ENCODE measurements at regions not wholly inside any gene's neighbourhood (a gene's known extent, or its start where the extent isn't known, plus 50 kb on each side); places are given as distances from the start of the nearest gene placed in this dataset.

DNA sequence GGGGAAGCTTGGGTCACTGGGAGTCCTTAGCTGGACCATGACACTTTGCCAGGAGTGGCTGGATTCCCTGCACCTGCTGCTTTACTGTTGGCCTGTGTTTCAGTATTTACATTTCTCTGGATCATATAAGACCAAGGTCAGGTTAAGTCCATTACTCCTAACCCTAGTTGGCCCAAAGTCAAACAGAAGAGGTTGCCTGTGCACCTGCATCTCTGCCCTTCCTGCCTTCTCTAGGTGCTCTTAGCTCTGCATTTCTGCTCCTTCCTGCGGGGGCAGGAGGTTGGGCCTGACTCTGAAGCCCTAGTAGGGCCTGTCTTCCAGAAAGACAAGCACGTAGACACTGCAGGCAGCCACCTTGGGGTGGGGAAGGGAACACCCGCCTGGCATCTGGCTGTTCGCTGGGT is 124.3 kb downstream of the RPLP1 start:
- no peak for DNase-seq (ENCODE audit: low read depth)

DNA sequence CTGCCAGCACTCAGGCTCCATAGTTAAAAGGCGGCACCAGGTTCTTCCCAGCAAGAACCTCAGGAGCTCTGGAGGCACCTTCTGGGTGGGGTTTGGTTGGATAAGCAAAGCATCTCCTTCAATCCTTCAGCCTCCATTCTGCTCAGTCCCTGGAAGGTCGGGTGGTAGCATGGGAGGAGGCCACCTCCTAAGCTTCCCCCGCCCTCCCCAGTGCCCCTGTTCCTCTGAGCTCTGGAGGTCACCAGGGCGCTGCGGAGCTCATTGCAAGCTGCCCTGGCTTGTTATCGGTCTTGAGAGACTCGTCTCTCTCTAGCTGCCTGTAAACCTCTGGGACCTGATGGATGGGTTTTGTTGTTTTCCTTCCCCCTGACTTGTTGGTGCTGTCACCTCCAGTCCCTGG is 124.8 kb downstream of the RPLP1 start:
- no peak for DNase-seq (ENCODE audit: low read depth)

DNA sequence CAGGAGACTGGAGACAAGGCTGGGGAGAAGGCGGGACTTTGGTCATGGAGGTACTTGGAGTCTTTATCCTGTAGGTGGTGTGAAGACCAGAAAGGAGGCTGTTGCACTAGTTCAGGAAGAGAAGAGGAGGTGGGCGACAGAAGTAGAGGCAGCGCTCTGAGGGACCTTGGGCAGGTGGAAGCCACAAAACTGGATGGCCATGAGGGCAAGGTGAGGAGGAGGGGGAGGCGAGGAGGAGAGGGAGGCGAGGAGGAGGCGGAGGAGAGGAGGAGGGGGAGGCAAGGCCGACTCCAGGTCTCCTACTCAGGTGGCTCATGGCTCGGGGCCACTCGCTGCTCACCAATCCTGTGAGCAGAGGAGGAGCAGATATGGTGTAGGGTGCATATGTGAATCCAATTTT is 125.6 kb downstream of the RPLP1 start:
- DNase-seq (ENCODE audit: low read depth): no peak

DNA sequence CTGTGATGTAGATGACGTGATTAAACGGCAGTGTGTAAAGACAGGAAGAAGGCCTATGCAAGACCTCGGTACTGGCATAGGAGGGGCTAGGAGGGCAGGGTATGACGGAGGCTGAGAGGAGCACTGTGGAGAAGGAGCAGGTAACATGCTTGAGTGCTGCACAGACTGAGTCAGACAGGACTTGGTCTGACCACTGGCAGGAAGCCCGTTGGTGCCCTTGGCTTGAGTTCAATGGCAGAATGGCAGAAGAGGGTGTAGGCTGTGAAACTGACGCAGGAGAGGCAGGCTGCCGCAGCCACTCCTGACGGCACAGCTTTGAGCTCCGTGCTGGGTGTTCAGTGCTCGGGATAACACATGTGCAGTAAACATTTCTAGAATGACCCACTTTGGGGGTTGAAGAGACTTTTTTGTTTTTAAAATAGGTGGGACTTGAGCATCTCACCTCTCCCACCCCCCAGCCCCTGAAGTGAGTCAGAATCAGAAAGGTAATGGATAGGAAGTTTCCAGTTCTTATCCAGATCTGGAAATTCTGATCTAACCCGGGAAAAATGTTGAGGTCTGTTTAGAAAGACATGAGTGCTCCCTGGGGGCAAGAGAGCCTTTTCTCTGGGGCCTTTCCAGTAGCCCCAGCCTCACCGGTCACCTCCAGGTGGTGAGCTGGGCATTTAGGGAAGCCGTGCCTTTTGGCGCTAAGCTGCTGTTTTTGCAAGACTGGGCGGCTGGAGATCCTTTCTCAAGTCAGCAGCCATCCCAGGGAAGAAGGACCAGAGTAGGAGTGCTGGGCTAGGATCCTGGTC is 126.4 kb downstream of the RPLP1 start:
- no peak for DNase-seq (ENCODE audit: low read depth)

DNA sequence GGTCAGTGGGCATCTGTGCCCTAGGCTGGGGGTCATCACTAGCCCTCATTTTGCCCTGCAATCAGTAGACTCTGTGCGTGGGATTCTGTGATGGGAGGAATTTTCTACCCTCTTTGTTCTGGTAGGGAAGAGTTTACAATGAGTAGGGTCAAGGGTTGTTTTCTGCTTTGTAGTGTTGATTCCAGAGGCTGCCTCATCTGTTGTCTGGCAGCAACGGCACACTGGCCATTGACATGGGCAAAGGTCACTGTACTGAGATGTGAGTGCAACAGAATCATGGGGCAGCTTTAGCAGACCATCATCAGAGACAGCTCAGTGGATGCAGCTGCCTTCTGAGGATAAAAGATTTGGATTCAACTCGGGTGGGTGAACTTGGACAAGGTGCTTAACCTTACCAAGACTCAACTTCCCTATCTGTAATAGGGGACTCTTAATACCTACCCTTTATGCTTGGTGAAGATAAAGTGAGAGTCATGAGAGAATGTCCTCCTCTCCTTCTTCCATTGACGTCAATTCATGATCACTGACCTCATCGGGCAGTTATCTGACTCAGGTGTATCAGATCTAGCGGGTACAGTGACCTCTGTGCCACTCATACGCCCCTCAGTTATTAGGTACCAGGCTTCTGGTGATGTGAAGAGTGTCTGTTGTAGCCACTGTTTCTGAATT is 127.5 kb downstream of the RPLP1 start:
- DNase-seq (ENCODE audit: low read depth): no peak

DNA sequence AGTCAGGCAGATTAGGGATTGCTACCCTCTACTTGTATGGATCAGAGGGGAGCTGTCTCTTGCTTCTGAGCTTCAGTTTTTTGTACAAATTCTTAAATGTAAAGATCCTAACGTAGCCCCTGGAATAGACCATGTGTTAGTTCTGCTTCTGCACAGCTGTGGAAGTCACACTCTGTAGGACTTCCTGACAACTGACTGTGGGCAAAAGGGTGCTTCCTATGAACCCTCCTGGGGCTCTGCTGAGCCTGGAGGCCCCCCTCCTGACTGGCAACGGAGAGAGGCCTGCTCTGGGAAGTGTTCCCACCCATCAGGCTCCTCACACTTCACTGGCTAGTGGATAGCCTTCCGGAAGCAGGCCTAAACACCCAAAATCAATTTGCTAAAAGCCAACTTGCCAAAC is 131.0 kb downstream of the RPLP1 start:
- DNase-seq (ENCODE audit: low read depth): no peak

DNA sequence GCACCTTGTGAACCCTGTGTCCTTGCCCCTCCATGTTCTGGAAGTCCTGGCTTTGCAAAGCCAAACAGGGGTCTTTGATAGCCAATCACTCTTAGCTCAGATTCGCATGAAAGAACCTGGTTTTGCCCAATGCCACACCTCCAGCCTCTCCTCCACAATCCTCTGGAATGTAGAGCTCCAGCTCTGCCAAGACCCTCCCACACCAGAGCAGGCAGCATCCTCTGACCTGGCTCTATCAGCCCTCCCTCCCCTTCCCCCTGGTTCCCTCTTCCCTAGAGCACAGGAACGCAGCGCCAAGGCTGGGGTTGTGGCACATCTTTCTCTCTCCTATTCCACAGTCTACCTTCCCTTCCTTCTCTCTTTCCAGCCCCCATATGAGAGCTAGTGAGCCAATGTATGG is 133.3 kb downstream of the RPLP1 start:
- no peak for DNase-seq (ENCODE audit: low read depth)

DNA sequence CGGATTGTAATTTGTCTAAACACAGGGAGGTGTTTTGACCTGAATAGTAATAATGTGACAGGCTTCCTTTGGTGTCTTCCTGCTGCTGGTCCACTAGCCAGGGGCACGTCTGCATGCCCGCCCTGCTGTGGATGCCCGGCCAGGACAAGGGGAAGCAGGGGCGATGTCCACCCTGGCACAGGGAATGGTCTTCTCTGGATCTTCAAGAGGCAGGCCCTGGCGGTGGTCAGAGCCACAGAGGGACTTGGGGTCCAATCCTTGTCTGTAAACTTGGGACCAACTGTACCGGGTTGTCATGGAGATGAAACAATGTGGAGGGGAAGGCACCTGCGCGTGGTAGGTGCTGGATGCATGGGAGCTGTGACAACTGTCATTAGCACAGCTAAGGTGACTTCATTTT is 134.1 kb downstream of the RPLP1 start:
- no peak for DNase-seq (ENCODE audit: low read depth)

DNA sequence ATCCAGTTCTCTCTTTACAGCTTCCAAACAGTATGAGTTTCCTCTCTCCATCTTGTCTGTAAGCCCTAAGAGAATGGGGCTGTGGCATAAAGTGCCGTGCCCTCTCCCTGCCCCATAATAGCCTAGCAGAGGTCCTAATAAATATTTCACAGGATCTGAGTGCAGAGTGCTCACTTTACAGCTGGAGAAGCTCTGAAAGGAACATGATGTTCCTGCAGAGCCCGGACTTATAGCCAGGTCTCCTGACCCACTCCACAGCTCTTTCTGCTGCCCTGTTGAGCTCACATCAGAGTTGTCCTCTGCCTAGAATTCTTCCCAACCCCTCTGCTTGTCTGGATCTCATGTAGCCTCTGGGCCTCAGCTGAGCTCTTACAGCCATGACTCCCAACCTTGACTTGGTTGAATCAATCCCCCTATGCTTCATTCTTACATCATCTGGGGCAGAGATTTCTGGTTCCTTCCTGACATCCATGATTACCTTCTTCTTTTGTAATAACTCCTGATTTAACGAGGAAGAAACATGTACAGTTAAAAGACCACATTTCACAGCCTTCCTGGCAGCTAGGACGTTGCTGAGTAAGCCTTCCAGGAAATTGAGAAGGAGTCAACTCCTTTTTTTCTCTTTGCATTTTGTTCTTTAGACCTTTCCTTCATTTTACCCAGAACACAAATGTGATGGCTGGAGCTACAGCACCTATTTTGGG is 135.3 kb downstream of the RPLP1 start:
- no peak for DNase-seq (ENCODE audit: low read depth)

DNA sequence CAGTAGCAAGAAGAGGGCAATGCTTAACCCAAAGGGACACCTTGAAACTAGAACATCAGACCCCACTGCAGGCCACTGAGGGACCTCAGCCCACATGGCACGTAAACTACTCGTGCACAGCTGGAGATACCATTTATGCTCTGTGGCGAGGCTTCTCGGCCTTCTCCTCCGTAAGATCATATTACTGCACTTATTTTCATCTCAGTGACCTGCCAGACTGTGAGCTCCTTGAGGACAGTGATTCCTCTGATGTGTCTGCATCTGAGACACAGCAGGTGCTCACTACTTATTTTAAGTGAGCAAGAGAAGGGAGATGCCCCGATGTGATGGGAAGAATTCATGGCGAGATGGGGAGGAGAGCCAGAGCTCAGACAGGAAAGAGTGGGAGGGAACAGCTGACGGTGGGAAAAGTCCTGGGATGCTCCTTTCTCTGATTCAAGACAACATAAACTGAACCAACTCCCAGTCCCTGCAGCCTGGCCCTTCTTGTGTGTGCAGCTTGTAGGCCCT is 137.6 kb downstream of the RPLP1 start:
- DNase-seq (ENCODE audit: low read depth): no peak

DNA sequence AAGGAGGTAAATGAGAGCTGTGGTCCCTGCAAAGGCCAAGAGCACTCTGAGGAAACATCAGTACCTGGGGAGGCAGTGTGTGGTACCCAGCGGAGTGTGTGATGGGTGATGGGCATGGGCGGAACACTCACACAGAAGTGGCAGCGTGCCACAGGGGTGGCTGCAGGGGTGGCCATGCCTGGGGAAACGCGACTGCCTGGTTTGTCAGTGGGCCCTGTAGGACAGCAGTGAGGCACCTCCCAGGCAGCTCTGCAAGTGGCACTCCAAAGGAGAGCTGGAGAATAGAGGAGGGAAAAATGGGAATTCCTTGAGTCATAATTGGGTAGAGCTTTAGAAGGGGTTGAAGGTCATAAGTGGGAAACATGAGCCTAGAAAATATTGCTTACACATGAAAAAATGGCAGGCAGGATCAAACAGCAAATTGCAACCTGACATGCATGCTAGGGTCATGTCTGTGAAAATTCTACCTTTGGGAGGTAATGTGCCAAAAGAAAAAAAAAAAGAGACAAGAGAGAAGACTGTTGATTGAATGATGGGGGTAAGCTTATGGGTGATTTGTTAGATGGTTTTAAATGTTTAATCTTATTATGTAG is 138.4 kb downstream of the RPLP1 start:
- DNase-seq (ENCODE audit: low read depth): no peak

DNA sequence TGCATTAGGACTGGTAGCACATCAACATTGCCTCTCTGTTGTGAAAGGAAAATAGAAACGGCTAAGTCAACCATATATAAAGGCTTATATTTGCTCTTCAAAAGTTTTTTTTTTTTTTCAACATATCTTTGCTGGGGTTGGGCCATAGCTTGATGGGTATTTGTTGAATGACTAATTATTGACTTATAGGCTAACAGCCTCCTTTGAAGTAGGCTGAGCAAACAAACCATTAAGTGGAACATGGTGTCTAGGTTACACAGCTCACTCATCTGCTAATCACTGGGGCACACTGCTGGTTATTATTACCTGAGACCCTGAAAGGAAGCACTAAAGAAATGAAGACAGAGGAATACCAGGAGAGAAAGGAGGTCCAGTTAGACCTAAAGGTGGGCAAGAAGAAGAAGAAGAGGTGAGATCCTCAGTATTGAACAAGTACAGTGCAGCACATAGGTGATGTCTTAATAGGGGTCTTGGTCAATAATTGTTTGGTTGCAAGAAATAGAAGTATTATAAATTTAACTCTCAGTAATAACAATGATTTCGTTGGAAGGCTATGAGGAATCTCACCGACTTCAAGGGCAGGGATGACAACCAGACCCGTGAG is 139.4 kb downstream of the RPLP1 start:
- no peak for DNase-seq (ENCODE audit: low read depth)

DNA sequence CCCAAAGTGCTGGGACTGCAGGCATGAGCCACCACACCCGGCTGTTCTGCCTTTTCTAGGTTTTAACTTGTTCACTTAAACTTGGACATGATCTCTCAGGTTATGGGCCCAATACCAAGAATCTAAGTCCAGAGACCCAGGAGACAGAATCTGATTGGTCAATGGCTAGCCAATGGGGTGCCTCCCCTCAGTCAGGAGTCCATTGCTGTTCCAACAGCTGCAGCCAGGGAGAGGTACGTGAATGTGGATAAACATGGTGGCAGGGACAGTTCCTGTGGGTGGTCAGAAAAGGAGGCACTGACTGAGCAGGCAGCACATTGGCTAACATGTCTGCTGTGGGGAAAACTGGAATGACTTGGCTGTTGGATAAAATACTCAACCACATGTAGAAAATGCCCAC is 140.3 kb downstream of the RPLP1 start:
- no peak for DNase-seq (ENCODE audit: low read depth)

DNA sequence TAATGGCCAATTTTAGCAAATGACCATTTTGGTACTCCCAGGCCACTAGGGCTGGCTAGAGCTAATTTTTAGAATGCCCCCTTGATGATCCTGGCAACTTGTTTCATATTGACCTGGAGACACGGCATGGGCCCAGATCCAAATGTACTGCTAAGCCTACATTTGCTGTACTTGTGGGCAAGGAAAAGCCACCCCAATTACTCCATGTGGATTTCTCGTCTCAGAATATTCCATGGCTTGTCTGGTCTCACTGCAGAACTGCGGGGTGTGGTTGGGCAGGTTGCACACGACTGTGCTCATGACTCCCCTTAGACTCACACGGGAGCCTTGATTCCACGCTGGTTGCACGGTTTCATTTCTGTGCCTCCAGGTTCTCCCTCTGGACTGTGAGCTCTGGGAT is 140.9 kb downstream of the RPLP1 start:
- DNase-seq (ENCODE audit: low read depth): no peak

DNA sequence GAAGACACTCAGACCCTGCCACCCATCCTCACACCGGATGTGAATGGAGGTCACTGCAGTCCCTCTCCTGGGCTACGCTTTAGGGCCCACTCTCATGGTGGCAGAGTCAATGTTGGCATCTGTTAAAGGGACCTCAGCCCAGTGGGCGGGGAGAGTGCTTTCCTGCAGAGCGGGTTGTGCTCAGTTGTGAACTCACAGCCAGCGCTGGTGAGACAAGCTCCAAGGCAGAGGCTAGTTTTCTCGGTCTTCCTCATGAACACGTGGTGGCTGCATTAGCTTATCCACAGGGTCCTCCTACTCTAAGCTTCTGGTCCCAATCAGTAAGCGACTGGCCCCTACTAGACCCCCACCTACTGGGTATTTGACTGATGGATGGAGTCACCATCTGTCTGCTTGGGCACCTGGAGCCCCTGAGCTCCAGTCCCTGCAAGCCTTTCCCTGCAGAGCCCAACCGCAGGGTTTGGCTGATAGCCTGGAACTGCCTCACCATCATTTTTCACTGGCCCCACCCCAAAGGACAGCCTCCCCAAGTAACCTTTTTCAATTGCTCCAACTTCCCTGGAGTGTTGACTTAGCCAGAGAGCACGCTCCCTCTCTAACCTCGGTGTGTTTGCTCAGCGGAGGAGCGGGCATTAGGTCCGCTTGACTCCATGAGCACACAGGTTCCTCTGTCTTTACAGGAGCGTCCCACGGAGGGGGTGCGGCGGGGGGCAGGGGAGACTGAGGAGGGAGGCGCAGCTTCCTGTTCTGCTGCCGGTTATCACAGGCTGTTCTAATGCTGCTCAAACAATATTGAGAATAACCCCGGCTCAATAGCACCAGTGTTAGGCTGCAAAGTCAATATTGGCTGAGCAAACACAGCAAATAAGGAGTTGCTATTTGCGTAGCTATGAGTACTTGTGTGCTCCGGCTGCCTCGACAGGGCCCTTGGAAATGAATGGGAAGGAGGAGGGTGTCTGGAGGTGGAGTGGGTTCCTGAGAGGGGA is 141.7 kb downstream of the RPLP1 start:
- no peak for DNase-seq (ENCODE audit: low read depth)

DNA sequence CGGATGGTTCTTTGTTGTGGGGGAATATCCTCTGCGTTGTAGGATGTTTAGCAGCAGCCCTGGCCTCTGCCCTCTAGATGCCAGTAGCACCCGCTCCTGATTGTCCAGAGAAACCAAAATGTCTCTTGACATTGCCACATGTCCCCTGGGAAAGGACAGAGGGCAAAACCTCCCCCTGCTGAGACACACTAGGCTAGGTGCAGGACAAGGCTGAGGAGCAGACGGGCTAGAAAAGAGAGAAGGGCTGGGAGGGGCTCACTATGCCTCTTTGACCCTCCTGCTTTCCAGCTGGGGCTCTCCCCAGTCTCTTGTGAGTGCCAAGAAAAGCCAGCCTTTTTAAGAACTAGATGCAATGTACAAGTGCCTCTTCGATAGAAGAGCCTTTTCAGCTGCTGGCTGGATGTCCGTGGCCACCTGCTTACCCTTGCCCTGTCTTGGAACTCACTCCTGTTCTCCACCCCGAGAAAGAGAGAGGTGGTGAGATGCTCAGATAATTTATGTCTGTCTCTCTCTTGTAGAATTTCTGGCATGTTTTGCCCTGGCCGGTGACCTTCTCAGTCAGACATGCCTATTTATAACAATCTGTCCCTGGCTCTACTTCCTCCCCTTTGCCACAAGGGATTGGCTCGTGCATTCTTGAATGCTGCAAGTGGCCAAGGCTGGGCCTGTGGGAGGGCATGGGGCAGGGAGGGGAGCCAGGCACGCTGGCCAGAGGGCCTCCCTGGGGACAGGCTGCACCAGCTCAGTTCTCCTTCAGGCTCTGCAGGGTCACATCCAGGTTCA is 142.6 kb downstream of the RPLP1 start:
- DNase-seq (ENCODE audit: low read depth): no peak

DNA sequence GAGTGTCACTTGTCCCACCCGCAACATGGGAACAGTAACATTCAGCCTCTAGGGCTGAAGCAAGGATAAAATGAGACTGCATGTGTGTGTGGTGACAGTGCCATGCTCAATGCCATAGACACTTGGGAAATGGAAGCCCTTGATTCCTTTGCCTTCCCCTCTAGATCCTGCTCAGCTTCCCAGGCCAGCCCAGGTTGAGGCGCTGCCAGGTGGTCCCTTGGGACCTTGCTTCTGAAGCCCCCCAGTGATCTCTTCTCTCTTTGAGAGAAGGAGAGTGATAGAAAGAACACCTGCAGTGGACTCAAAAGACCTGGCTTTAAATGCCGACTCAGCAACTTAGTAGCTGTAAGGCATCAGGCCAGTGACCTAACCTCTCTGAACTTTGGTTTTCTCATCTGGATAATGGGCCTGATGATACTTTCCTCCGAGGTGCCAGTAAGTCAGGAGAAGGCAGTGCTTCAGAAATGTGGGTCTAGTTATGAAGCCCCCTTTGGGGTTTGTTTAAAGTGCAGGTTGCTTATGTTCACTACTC is 144.5 kb downstream of the RPLP1 start:
- no peak for DNase-seq (ENCODE audit: low read depth)

DNA sequence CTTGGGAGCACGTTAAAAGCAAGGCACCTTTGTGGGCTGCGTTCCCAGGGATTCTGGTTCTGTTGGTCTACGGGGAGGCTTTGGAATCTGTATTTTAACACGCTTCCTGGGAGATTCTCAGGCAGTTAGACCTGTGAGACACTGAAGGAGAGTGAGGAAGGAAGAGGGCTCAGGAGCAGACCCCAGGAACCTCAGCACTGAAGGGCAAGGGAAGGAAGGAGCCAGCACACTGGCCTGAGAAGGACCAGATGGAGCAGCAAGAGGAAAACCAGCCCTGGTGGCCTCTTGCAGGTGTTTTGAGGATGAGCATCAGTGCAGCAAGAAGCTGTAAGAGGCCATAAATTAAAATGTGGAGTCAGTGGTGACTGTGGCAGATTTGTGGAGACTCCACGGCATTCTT is 146.7 kb downstream of the RPLP1 start:
- no peak for DNase-seq (ENCODE audit: low read depth)

DNA sequence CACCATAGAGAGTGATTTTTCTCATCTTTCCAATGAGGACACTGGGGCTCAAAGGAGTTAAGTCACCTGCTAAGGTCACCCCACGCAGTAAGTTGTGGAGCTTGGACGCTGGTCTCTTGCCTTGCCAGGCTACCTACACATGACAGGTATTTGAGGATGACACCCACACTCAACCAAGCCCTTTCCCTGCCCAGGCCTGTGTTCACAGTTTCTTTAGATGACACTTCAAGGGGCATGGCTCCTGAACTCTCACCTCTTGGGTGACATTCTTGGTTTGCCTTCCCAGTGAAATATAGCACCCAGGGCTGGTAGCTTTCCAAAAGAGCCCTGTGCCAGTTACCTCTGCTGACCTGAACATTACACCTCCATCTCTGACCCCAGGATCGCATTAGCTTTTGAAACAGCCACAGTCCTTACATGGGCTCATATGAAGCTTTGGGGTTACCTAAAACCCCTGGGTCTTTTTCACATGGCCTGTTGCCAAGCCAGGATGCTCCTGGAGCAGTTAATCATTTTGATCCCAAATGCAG is 148.0 kb downstream of the RPLP1 start:
- DNase-seq (ENCODE audit: low read depth): no peak
